HFFc6 (cell line): ENCODE measurements at regions not wholly inside any gene's neighbourhood (a gene's known extent, or its start where the extent isn't known, plus 50 kb on each side); places are given as distances from the start of the nearest gene placed in this dataset.
"Not testable (repeated sequence)": the region's sequence is repeated elsewhere in the genome, so short reads cannot be mapped to it uniquely, and the experiment has no call there.

ENCODE experiments used
- DNase-seq: peaks from one replicate; pipeline ENCODE4 v3.0.0-alpha.2; 2018
- H3K27ac Mint-ChIP-seq: 2 replicates; pipeline ENCODE4 v1.8.0; 2020; ENCODE audit warnings: mild to moderate bottlenecking, mixed read lengths
- H3K27me3 Mint-ChIP-seq: 2 replicates; pipeline ENCODE4 v1.8.0; 2021; ENCODE audit warnings: mild to moderate bottlenecking, moderate library complexity, mixed read lengths; ENCODE audit not compliant: insufficient read depth
- H3K36me3 Mint-ChIP-seq: 2 replicates; pipeline ENCODE4 v1.8.0; 2021; ENCODE audit warnings: low read depth, mixed read lengths
- H3K4me1 Mint-ChIP-seq: 2 replicates; pipeline ENCODE4 v1.8.0; 2020; ENCODE audit warnings: low read depth, mixed read lengths
- H3K4me3 Mint-ChIP-seq: 2 replicates; pipeline ENCODE4 v1.8.0; 2020; ENCODE audit warnings: mild to moderate bottlenecking, moderate library complexity, mixed read lengths
- H3K9me3 Mint-ChIP-seq: 2 replicates; pipeline ENCODE4 v1.8.0; 2020; ENCODE audit warnings: mild to moderate bottlenecking, mixed read lengths
- CTCF ChIP-seq: fragments of 200-600 bp; sonication (generic); IDR thresholded peaks from 2 replicates; pipeline ENCODE4 v1.5.0; 2021; ENCODE audit warnings: antibody characterized with exemption, mild to moderate bottlenecking

DNA sequence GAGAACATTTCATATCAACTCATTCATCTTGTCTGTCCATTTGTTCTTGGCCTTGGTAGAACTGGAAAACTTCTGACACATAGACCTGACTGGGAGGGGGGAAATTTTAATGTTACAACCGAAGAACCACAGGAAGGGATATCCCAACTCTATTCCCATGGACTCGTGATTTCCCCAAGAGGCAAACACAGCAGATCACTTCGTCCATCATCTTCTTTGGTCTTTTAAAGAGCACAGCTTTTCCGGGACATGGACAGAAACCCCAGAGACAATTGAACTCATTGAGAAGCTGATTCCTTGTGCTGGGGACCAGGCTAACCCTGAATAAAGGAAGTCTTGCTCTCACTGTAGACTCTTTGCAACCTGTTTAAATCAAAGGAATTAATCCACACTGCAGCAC lies 66.3 kb upstream of the TMEM170B start:
- no peak for TF ChIP-seq CTCF
- no peaks in the 10 kb centered on the region for H3K36me3 Mint-ChIP-seq
- no peaks in the 10 kb centered on the region for H3K4me1 Mint-ChIP-seq
- H3K4me3 Mint-ChIP-seq: no peak overlapping the region
- no peaks in the 10 kb centered on the region for H3K9me3 Mint-ChIP-seq
- DNase-seq: no peak
- H3K27ac Mint-ChIP-seq: no peak overlapping the region
- peaks cover 3% of the 10 kb centered on the region; the same call in 1 of the 2 replicates for H3K27me3 Mint-ChIP-seq

GRCh38 chr6:11469684-11470083 lies 67.9 kb upstream of the TMEM170B start:
- no peak for DNase-seq
- Mint-ChIP-seq H3K4me3 (no peak overlapping the region), H3K4me1 (no peaks in the 10 kb centered on the region), H3K9me3 (no peaks in the 10 kb centered on the region), H3K27ac (no peak overlapping the region), H3K36me3 (no peaks in the 10 kb centered on the region), H3K27me3 (peaks cover 3% of the 10 kb centered on the region; the same call in 1 of the 2 replicates)
- TF ChIP-seq CTCF: no peak

GRCh38 chr6:11468271-11468670 lies 69.3 kb upstream of the TMEM170B start:
- DNase-seq, H3K27me3 Mint-ChIP-seq, H3K27ac Mint-ChIP-seq, H3K9me3 Mint-ChIP-seq, H3K36me3 Mint-ChIP-seq, H3K4me1 Mint-ChIP-seq, H3K4me3 Mint-ChIP-seq: not testable (repeated sequence)

GRCh38 chr6:11467364-11467763 lies 70.2 kb upstream of the TMEM170B start:
- no peak overlapping the region for H3K27ac Mint-ChIP-seq
- H3K27me3 Mint-ChIP-seq: no peaks in the 10 kb centered on the region; the same call in 1 of the 2 replicates
- no peak for DNase-seq

GRCh38 chr6:11463398-11463780 lies 74.2 kb upstream of the TMEM170B start:
- no peaks in the 10 kb centered on the region for H3K27me3 Mint-ChIP-seq
- peaks cover 8% of the 10 kb centered on the region for H3K4me1 Mint-ChIP-seq
- H3K36me3 Mint-ChIP-seq: no peaks in the 10 kb centered on the region
- H3K4me3 Mint-ChIP-seq: no peak overlapping the region
- no peaks in the 10 kb centered on the region for H3K9me3 Mint-ChIP-seq
- H3K27ac Mint-ChIP-seq: no peak overlapping the region
- DNase-seq: no peak
- no peak for TF ChIP-seq CTCF

More at GRCh38 chr6:11467364-11467763, 70.2 kb upstream of the TMEM170B start:
- Mint-ChIP-seq H3K4me1 (no peaks in the 10 kb centered on the region), H3K9me3 (no peaks in the 10 kb centered on the region), H3K4me3 (no peak overlapping the region), H3K36me3 (no peaks in the 10 kb centered on the region)
- TF ChIP-seq CTCF: no peak

DNA sequence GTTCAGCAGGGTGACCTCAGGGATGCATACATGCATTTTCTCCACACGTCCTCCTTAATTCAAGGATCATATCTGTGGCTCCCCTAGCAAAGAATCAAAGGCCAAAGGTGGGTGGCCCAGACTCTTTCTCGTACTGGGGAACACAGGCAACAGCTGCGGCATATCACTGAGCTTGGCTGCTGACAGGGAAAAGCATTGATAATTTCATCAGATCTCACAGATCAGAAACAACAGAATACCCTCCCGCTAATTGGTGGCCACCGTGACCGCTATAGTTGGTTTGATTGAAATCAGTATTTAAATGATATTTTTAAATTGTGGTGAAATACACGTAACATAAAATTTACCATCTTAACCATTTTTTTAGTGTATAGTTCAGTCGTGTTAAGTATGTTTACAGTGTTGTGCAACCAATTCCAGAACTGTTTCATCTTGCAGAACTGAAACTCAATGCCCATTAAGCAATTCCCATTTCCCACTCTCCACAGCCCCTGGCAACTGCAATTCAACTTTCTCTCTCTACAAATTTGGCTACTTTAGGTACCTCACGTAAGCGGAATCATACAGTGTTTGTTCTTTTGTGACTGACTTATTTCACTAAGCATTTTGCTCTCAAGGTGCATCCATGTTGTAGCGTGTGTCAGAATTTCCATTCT lies 74.7 kb upstream of the TMEM170B start:
- no peak overlapping the region for H3K4me3 Mint-ChIP-seq
- DNase-seq: no peak
- H3K36me3 Mint-ChIP-seq: no peaks in the 10 kb centered on the region
- H3K4me1 Mint-ChIP-seq: peaks cover 8% of the 10 kb centered on the region
- no peaks in the 10 kb centered on the region for H3K9me3 Mint-ChIP-seq
- TF ChIP-seq CTCF: no peak
- H3K27ac Mint-ChIP-seq: no peak overlapping the region
- H3K27me3 Mint-ChIP-seq: no peaks in the 10 kb centered on the region
